Kidney (tissue), 13 donors: ENCODE measurements at regions not wholly inside any gene's neighbourhood (a gene's known extent, or its start where the extent isn't known, plus 50 kb on each side); places are given as distances from the start of the nearest gene placed in this dataset.

Experiments used
- DNase-seq, 5 donors: peaks; one replicate each; pipeline ENCODE4 v3.0.0-alpha.2; 2013 to 2020
- FAIRE-seq: peaks from 2 replicates; lab custom pipeline; 2012; peaks lifted over from hg19 to GRCh38; lab: Jason Lieb, UNC
- H3K27ac ChIP-seq, 2 donors: one replicate each; pipeline ENCODE4 v1.7.0; 2013; ENCODE audit warnings: low read depth in 2 of 2, low read length in 2 of 2, inconsistent platforms in 1 of 2
- H3K27me3 ChIP-seq: one replicate; pipeline ENCODE4 v1.7.1; 2013; ENCODE audit warnings: low read length, inconsistent platforms; ENCODE audit not compliant: control insufficient read depth, insufficient read depth
- H3K36me3 ChIP-seq, 3 donors: one replicate each; pipeline versions ENCODE4 v1.7.0 to v1.7.1; 2013; ENCODE audit warnings: low read length in 3 of 3, control low read depth in 1 of 3, inconsistent platforms in 1 of 3; ENCODE audit not compliant: insufficient read depth in 3 of 3, control insufficient read depth in 2 of 3
- H3K4me1 ChIP-seq, 3 donors: one replicate each; pipeline versions ENCODE4 v1.7.0 to v1.7.1; 2013; ENCODE audit warnings: low read length in 3 of 3, inconsistent platforms in 1 of 3, low read depth in 1 of 3; ENCODE audit not compliant: control insufficient read depth in 2 of 3, insufficient read depth in 2 of 3
- H3K4me3 ChIP-seq, 3 donors: one replicate each; pipeline versions ENCODE4 v1.7.0 to v1.8.1; 2013; ENCODE audit warnings: low read length in 3 of 3, control low read depth in 1 of 3, inconsistent platforms in 1 of 3
- H3K9ac ChIP-seq, 3 donors: one replicate each; pipeline versions ENCODE4 v1.7.0 to v1.7.1; 2013; ENCODE audit warnings: low read length in 3 of 3, control low read depth in 1 of 3, inconsistent platforms in 1 of 3
- H3K9me3 ChIP-seq, 3 donors: one replicate each; pipeline versions ENCODE4 v1.7.0 to v1.7.1; 2013; ENCODE audit warnings: low read length in 3 of 3, control low read depth in 1 of 3, inconsistent platforms in 1 of 3; ENCODE audit not compliant: control insufficient read depth in 2 of 3, insufficient read depth in 1 of 3
- intact Hi-C: fragments of 100-400 bp; cut with DNase I; formaldehyde crosslinking; loops from one replicate; pipeline ENCODE4 v1.11.1; 2022
- TF ChIP-seq, protein P1 (sequence below): IDR thresholded peaks from 3 replicates; pipeline ENCODE4 v1.5.1; 2012; ENCODE audit warnings: mild to moderate bottlenecking, moderate library complexity, borderline replicate concordance; ENCODE audit not compliant: insufficient read depth; ENCODE audit errors: extremely low read depth
- donor health status: control.
- donor health status: control.
- donor health status: control.
- donor health status: control.
- donor health status: control.
- donor health status: DM: yes; HTN: yes; CAD: no.
- donor health status: Normal renal cell carcinoma (clear cell type).

DNA sequence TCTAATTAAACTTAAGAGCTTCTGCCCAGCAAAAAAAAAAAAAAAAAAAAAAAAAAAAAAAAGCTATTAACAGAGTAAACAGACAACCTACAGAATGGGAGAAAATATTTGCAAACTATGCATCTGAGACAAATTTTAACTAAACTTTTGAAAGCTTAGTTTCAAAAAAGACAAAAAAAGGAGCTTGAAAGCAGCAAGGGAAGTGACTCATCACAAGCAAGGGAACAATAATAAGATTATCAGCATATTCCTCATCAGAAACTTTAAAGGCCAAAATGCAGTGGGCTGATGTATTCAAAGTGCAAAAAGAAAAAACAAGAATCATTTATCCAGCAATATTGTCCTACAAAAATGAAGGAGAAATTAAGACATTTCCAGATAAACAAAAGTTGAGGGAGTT, 158.6 kb downstream of the RNF144B start:
- Histone ChIP-seq H3K27me3 (no peaks in the 10 kb centered on the region), H3K4me3 (no peak overlapping the region), H3K9me3 (no peaks in the 10 kb centered on the region), H3K27ac (no peak overlapping the region), H3K4me1 (no peaks in the 10 kb centered on the region), H3K9ac (no peak overlapping the region), H3K36me3 (no peaks in the 10 kb centered on the region)
- intact Hi-C loops: no loop called here
- TF ChIP-seq, protein P1, sequence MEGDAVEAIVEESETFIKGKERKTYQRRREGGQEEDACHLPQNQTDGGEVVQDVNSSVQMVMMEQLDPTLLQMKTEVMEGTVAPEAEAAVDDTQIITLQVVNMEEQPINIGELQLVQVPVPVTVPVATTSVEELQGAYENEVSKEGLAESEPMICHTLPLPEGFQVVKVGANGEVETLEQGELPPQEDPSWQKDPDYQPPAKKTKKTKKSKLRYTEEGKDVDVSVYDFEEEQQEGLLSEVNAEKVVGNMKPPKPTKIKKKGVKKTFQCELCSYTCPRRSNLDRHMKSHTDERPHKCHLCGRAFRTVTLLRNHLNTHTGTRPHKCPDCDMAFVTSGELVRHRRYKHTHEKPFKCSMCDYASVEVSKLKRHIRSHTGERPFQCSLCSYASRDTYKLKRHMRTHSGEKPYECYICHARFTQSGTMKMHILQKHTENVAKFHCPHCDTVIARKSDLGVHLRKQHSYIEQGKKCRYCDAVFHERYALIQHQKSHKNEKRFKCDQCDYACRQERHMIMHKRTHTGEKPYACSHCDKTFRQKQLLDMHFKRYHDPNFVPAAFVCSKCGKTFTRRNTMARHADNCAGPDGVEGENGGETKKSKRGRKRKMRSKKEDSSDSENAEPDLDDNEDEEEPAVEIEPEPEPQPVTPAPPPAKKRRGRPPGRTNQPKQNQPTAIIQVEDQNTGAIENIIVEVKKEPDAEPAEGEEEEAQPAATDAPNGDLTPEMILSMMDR: no peak
- no peak for DNase-seq
- FAIRE-seq: no peak

DNA sequence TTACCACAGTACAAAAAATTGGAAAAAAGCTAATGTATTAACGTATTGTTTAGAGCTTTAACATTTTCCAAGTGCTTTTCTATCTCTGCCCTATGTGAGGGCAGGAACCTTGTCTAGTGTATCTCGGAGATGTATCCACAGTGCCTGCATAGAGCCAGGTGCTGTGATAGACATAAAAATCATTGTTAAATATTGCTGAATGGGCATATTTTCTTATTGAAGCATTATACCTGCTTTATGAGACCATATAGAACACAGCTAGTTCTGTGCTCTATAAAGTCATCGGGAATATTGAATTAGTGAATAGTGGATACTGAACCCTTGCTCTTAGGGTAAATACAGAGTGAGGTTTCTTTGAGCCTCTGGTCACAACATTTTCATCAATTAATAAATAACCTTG, 163.0 kb downstream of the RNF144B start:
- intact Hi-C loops: no loop called here
- no peak for FAIRE-seq

DNA sequence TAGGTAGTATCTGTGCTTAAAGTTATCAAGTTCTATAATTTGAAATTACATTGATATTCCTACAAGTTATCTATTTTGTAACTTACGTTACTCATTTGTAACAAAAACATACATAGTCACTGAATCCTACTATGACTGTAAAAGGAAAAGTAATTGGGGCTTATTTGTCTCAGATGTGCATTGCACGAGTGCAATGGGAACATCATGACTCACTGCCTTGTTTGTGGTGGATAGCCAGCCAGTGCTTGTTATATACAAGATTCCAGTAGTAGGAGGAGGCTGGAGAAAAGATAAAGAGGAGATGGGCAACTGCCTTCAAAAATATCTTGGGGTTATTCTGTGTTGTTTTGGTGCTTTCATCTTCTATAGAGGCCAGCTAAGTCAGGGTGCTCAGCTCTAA, 164.1 kb downstream of the RNF144B start:
- no peak overlapping the region for H3K27ac ChIP-seq
- intact Hi-C loops: no loop called here
- H3K4me1 ChIP-seq: no peaks in the 10 kb centered on the region
- DNase-seq: no peak
- no peaks in the 10 kb centered on the region for H3K36me3 ChIP-seq
- H3K27me3 ChIP-seq: no peaks in the 10 kb centered on the region
- FAIRE-seq: no peak
- H3K9me3 ChIP-seq: no peaks in the 10 kb centered on the region
- no peak overlapping the region for H3K4me3 ChIP-seq
- TF ChIP-seq, protein P1: no peak
- no peak overlapping the region for H3K9ac ChIP-seq

More for the DNA sequence above, 163.0 kb downstream of the RNF144B start:
- no peak for DNase-seq
- TF ChIP-seq, protein P1: no peak
- no peak overlapping the region for H3K27ac ChIP-seq
- H3K36me3 ChIP-seq: no peaks in the 10 kb centered on the region
- H3K27me3 ChIP-seq: no peaks in the 10 kb centered on the region
- no peaks in the 10 kb centered on the region for H3K4me1 ChIP-seq
- H3K4me3 ChIP-seq: no peak overlapping the region
- no peaks in the 10 kb centered on the region for H3K9me3 ChIP-seq
- H3K9ac ChIP-seq: no peak overlapping the region

DNA sequence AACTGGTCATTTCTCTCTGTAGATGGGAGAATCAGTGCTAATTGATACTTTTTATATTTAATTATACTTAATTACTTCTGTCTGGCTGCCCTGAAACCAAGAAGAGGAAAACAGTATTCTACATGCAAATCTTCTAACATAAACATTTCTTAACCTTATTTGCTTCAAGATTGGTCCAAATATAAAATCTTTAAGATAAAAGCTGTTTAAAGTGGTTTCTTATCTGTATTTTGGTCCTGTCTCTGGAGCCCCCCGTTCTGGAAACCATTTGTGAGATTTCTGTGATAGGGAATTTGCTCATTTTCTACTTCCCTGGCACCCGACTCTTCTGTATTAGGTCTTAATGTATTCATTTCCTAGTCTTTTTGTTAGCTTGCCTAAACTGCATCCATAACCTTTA, 168.6 kb downstream of the RNF144B start:
- Histone ChIP-seq H3K36me3 (no peaks in the 10 kb centered on the region), H3K27me3 (no peaks in the 10 kb centered on the region), H3K4me3 (no peak overlapping the region), H3K4me1 (no peaks in the 10 kb centered on the region), H3K27ac (no peak overlapping the region), H3K9me3 (no peaks in the 10 kb centered on the region), H3K9ac (no peak overlapping the region)
- no peak for FAIRE-seq
- intact Hi-C loops: no loop called here
- TF ChIP-seq, protein P1: no peak
- DNase-seq: no peak
